ENCODE measurements at regions not wholly inside any gene's neighbourhood (a gene's known extent, or its start where the extent isn't known, plus 50 kb on each side); places are given as distances from the start of the nearest gene placed in this dataset.

GRCh38 chr3:168624892-168625448, 529.2 kb upstream of the GOLIM4 start:
- TF ChIP-seq, protein P1, sequence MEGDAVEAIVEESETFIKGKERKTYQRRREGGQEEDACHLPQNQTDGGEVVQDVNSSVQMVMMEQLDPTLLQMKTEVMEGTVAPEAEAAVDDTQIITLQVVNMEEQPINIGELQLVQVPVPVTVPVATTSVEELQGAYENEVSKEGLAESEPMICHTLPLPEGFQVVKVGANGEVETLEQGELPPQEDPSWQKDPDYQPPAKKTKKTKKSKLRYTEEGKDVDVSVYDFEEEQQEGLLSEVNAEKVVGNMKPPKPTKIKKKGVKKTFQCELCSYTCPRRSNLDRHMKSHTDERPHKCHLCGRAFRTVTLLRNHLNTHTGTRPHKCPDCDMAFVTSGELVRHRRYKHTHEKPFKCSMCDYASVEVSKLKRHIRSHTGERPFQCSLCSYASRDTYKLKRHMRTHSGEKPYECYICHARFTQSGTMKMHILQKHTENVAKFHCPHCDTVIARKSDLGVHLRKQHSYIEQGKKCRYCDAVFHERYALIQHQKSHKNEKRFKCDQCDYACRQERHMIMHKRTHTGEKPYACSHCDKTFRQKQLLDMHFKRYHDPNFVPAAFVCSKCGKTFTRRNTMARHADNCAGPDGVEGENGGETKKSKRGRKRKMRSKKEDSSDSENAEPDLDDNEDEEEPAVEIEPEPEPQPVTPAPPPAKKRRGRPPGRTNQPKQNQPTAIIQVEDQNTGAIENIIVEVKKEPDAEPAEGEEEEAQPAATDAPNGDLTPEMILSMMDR (IDR thresholded peaks at IDR 0.05; ENCODE audit: low read length), result no peak
- TF ChIP-seq EZH2 (IDR thresholded peaks at IDR 0.05; ENCODE audit: borderline replicate concordance, low read length), result no peak
